H1 (cell line): ENCODE measurements at regions not wholly inside any gene's neighbourhood (a gene's known extent, or its start where the extent isn't known, plus 50 kb on each side); places are given as distances from the start of the nearest gene placed in this dataset.

Experiments used
- CTCF ChIA-PET: fragments of 300-600 bp; sonication (Branson Sonifier 250); formaldehyde crosslinking; loops from one replicate; lab custom pipeline; 2021; ENCODE audit not compliant: partially characterized antibody; lab: Charles Lee
- POLR2A ChIA-PET: fragments of 300-600 bp; sonication (Branson Sonifier 250); formaldehyde crosslinking; loops from one replicate; lab custom pipeline; 2021; ENCODE audit warnings: inconsistent platforms; ENCODE audit not compliant: partially characterized antibody; lab: Charles Lee
- DNase-seq, 2 experiments: peaks; one replicate each; pipeline versions ENCODE4 v3.0.0 to v3.0.0-alpha.2; 2010 to 2022; ENCODE audit warnings: low spot score in 2 of 2, low read depth in 1 of 2, mixed read lengths in 1 of 2
- FAIRE-seq: peaks from 2 replicates; lab custom pipeline; 2011; peaks lifted over from hg19 to GRCh38; lab: Jason Lieb, UNC
- H2AFZ ChIP-seq: 2 replicates; pipeline ENCODE4 v1.8.1; 2012; ENCODE audit warnings: low read length, inconsistent platforms
- H2AK5ac ChIP-seq: 2 replicates; pipeline ENCODE4 v1.6.1; 2013; ENCODE audit warnings: low read depth, low read length
- H2BK120ac ChIP-seq: replicated peaks from 2 replicates; pipeline ENCODE3; 2013; ENCODE audit warnings: low read depth, low read length, inconsistent platforms
- H2BK12ac ChIP-seq: 2 replicates; pipeline ENCODE4 v1.6.1; 2013; ENCODE audit warnings: low read depth, low read length
- H2BK15ac ChIP-seq: 2 replicates; pipeline ENCODE4 v1.6.1; 2013; ENCODE audit warnings: low read length
- H2BK20ac ChIP-seq: 2 replicates; pipeline ENCODE4 v1.6.1; 2013; ENCODE audit warnings: low read length
- H2BK5ac ChIP-seq: 2 replicates; pipeline ENCODE4 v1.6.1; 2013; ENCODE audit warnings: low read depth, low read length
- H3K14ac ChIP-seq: 2 replicates; pipeline ENCODE4 v1.6.1; 2013; ENCODE audit warnings: inconsistent platforms; ENCODE audit not compliant: insufficient read length
- H3K18ac ChIP-seq: 2 replicates; pipeline ENCODE4 v1.6.1; 2013; ENCODE audit warnings: low read length; ENCODE audit errors: extremely low read depth
- H3K23ac ChIP-seq: 2 replicates; pipeline ENCODE4 v1.6.1; 2013; ENCODE audit warnings: inconsistent platforms; ENCODE audit not compliant: insufficient read length
- H3K23me2 ChIP-seq: 2 replicates; pipeline ENCODE4 v1.6.1; 2013; ENCODE audit warnings: low read depth, low read length
- H3K27ac ChIP-seq: 2 replicates; pipeline ENCODE4 v1.6.1; 2011; ENCODE audit warnings: low read depth, low read length, inconsistent platforms
- H3K27me3 ChIP-seq, 4 experiments: replicated peaks in 1 of 4; 1 replicate in 1 of 4; 2 replicates in 3 of 4; pipeline versions ENCODE4 v1.6.1 to v1.8.1; 2011 to 2013; ENCODE audit warnings: low read length in 3 of 4, mild to moderate bottlenecking in 3 of 4, inconsistent platforms in 2 of 4, mixed read lengths in 2 of 4, moderate library complexity in 1 of 4; ENCODE audit not compliant: control insufficient read depth in 3 of 4, insufficient read depth in 3 of 4; ENCODE audit errors: extremely low read depth in 1 of 4
- H3K36me3 ChIP-seq, 4 experiments: 2 replicates each; pipeline versions ENCODE4 v1.6.1 to v1.8.1; 2011 to 2013; ENCODE audit warnings: mild to moderate bottlenecking in 4 of 4, low read length in 3 of 4, moderate library complexity in 2 of 4, control low read depth in 1 of 4, inconsistent platforms in 1 of 4; ENCODE audit not compliant: insufficient read depth in 4 of 4, control insufficient read depth in 2 of 4
- H3K4ac ChIP-seq: replicated peaks from 2 replicates; pipeline ENCODE3; 2013; ENCODE audit warnings: low read length, low read depth, mixed read lengths, inconsistent platforms; ENCODE audit not compliant: insufficient read length
- H3K4me1 ChIP-seq, 4 experiments: replicated peaks in 1 of 4; 1 replicate in 1 of 4; 2 replicates in 3 of 4; pipeline versions ENCODE4 v1.6.1 to v1.8.1; 2011 to 2013; ENCODE audit warnings: low read length in 3 of 4, inconsistent platforms in 2 of 4, mixed read lengths in 1 of 4; ENCODE audit not compliant: insufficient read depth in 4 of 4, control insufficient read depth in 3 of 4
- H3K4me2 ChIP-seq, 2 experiments: 2 replicates each; pipeline versions ENCODE4 v1.6.1 to v1.8.1; 2011 to 2013; ENCODE audit warnings: low read depth in 2 of 2, low read length in 2 of 2, control low read depth in 1 of 2, inconsistent platforms in 1 of 2, mild to moderate bottlenecking in 1 of 2; ENCODE audit not compliant: insufficient read depth in 1 of 2
- H3K4me3 ChIP-seq, 4 experiments: fragments of 200-600, 300-600 bp in 1 of 4; sonication (generic), shearing (Covaris generic), sonication (Bioruptor Twin) in 1 of 4; 2 replicates each; pipeline versions ENCODE4 v1.5.1 to v1.8.1; 2011 to 2016; ENCODE audit warnings: low read length in 4 of 4, low read depth in 3 of 4, control low read depth in 2 of 4, inconsistent platforms in 2 of 4, mild to moderate bottlenecking in 2 of 4, mixed read lengths in 1 of 4, moderate library complexity in 1 of 4; ENCODE audit not compliant: insufficient read depth in 2 of 4; ENCODE audit errors: extremely low read depth in 1 of 4
- H3K56ac ChIP-seq: replicated peaks from 2 replicates; pipeline ENCODE3; 2013; ENCODE audit warnings: low read depth, mild to moderate bottlenecking, mixed read lengths, low read length, inconsistent platforms; ENCODE audit not compliant: insufficient read length
- H3K79me1 ChIP-seq: 2 replicates; pipeline ENCODE4 v1.6.1; 2013; ENCODE audit warnings: low read depth, low read length, control low read depth
- H3K79me2 ChIP-seq, 2 experiments: 2 replicates each; pipeline versions ENCODE4 v1.6.1 to v1.8.1; 2012 to 2013; ENCODE audit warnings: low read length in 2 of 2, mild to moderate bottlenecking in 2 of 2, inconsistent platforms in 1 of 2; ENCODE audit not compliant: insufficient read depth in 2 of 2, control insufficient read depth in 1 of 2
- H3K9ac ChIP-seq, 4 experiments: replicated peaks in 1 of 4; 1 replicate in 1 of 4; 2 replicates in 3 of 4; pipeline versions ENCODE4 v1.6.1 to v1.8.1; 2011 to 2013; ENCODE audit warnings: low read depth in 3 of 4, low read length in 3 of 4, control low read depth in 2 of 4, mild to moderate bottlenecking in 2 of 4, moderate library complexity in 2 of 4, inconsistent platforms in 1 of 4; ENCODE audit errors: extremely low read depth in 1 of 4
- H3K9me3 ChIP-seq, 2 experiments: 2 replicates each; pipeline versions ENCODE4 v1.6.1 to v1.8.1; 2012 to 2013; ENCODE audit warnings: mild to moderate bottlenecking in 2 of 2, moderate library complexity in 2 of 2, control low read depth in 1 of 2, inconsistent platforms in 1 of 2, low read depth in 1 of 2, low read length in 1 of 2, mixed read lengths in 1 of 2; ENCODE audit not compliant: insufficient read depth in 2 of 2
- H4K20me1 ChIP-seq, 2 experiments: replicated peaks in 1 of 2; 2 replicates each; pipeline versions ENCODE3 to v1.8.1; 2011 to 2013; ENCODE audit warnings: inconsistent platforms in 2 of 2, low read length in 2 of 2, mild to moderate bottlenecking in 1 of 2; ENCODE audit not compliant: insufficient read depth in 2 of 2, control insufficient read depth in 1 of 2
- H4K5ac ChIP-seq: 2 replicates; pipeline ENCODE4 v1.6.1; 2013; ENCODE audit warnings: low read length, low read depth, mixed read lengths, inconsistent platforms; ENCODE audit not compliant: insufficient read length
- H4K8ac ChIP-seq: 2 replicates; pipeline ENCODE4 v1.8.0; 2013; ENCODE audit warnings: mild to moderate bottlenecking, moderate library complexity, low read length, inconsistent platforms; ENCODE audit not compliant: insufficient read depth; ENCODE audit errors: extremely low read depth
- H4K91ac ChIP-seq: replicated peaks from 2 replicates; pipeline ENCODE3; 2013; ENCODE audit warnings: low read length, mixed read lengths, inconsistent platforms; ENCODE audit not compliant: insufficient read length
- CEBPB ChIP-seq: IDR thresholded peaks from 2 replicates; pipeline ENCODE4 v1.6.1; 2012; ENCODE audit warnings: low read depth, low read length
- POU5F1 ChIP-seq: IDR thresholded peaks from 2 replicates; pipeline ENCODE4 v1.6.1; 2011; ENCODE audit warnings: low read depth, mild to moderate bottlenecking, low read length, moderate library complexity
- WGBS, 2 experiments: shearing (Covaris generic) in 1 of 2; methylation state at CpG; one replicate each; pipeline versions ENCODE4 v1.1.6 to v1.1.7; 2013 to 2015; ENCODE audit warnings: low lambda C conversion rate in 2 of 2, mixed read lengths in 2 of 2, inconsistent platforms in 1 of 2, low coverage in 1 of 2, missing lambda C conversion rate in 1 of 2; ENCODE audit not compliant: insufficient replicate concordance in 2 of 2, insufficient coverage in 1 of 2, insufficient read length in 1 of 2; ENCODE audit errors: extremely low coverage in 1 of 2, missing lambda C conversion rate in 1 of 2; 5-methylcytosine and 5-hydroxymethylcytosine counted together
- TF ChIP-seq, protein P1 (sequence below): IDR thresholded peaks from 2 replicates; pipeline ENCODE4 v1.6.1; 2011; ENCODE audit warnings: low read length, improper control_type of control experiment

DNA sequence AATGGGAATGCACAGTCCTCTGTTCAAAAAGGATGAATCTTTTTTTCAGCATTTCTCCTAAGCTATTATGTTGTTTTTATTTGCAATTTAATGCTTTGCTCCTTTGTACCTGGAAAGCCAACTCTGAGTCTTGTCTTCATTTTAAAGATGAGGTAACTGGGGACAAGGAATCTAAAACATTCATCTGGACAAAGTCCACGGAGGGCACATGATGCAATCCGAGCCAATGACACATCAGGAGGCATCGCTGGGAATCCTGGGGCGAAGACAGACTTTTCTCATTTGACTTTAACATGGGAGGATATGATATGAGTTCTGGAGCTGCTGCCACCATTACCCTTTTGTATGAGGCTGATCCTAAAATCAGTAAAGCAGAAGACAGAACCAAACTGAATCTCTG, 116.5 kb upstream of the REG3G start:
- DNase-seq (no peak), FAIRE-seq (no peak)
- Histone ChIP-seq H3K27me3 (no peaks in the 10 kb centered on the region), H4K20me1 (no peaks in the 10 kb centered on the region), H2BK15ac (no peak overlapping the region), H3K23ac (no peak overlapping the region), H3K9me3 (no peaks in the 10 kb centered on the region), H3K4ac (no peak overlapping the region), H3K56ac (no peak overlapping the region), H2AFZ (0 out of 2 replicates have a peak overlapping the region, but pooled peaks have one; percentile 25), H3K9ac (no peak overlapping the region), H2BK5ac (no peak overlapping the region), H4K5ac (no peak overlapping the region), H3K79me2 (no peaks in the 10 kb centered on the region), H3K36me3 (no peaks in the 10 kb centered on the region), H3K4me2 (no peak overlapping the region), H2BK12ac (no peak overlapping the region), H4K8ac (no peak overlapping the region), H3K4me3 (no peak overlapping the region), H3K14ac (no peak overlapping the region), H2BK120ac (no peak overlapping the region), H3K27ac (no peak overlapping the region), H3K23me2 (no peaks in the 10 kb centered on the region; the same call in 1 of the 2 replicates), H3K79me1 (no peaks in the 10 kb centered on the region), H3K18ac (no peak overlapping the region), H2AK5ac (no peak overlapping the region), H2BK20ac (no peak overlapping the region), H3K4me1 (peaks cover 0 to 6% (median 0%) of the 10 kb centered on the region in 4 experiments; a peak in 1 of 7 replicates), H4K91ac (no peak overlapping the region)
- ChIA-PET CTCF (interaction anchor here (0.8 to 2.1 kb wide), 3 partner anchors 8 to 90 kb away, joined by 3 to 7 read pairs (median 4); no protein-coding TSS in a partner anchor), POLR2A (no interaction called here)
- 90% methylated on average over 4 of the region's 4 CpGs; no CpG with 5 or more reads in 1 of the 2 experiments for WGBS, 2 experiments
- TF ChIP-seq, protein P1, sequence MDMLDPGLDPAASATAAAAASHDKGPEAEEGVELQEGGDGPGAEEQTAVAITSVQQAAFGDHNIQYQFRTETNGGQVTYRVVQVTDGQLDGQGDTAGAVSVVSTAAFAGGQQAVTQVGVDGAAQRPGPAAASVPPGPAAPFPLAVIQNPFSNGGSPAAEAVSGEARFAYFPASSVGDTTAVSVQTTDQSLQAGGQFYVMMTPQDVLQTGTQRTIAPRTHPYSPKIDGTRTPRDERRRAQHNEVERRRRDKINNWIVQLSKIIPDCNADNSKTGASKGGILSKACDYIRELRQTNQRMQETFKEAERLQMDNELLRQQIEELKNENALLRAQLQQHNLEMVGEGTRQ = no peak; the same call in 1 of the 2 replicates
- 0 out of 2 replicates have a peak, but pooled peaks have one; percentile 17 for TF ChIP-seq CEBPB
- no peak for TF ChIP-seq POU5F1
